Activated CD4-positive, alpha-beta memory T cell treated with anti-CD3 and anti-CD28 coated beads, Interleukin-2, amount 10 ng/mL, durations not matched to agents 7 days and 5 days (primary cell): ENCODE measurements at regions not wholly inside any gene's neighbourhood (a gene's known extent, or its start where the extent isn't known, plus 50 kb on each side); places are given as distances from the start of the nearest gene placed in this dataset.
"Not testable (repeated sequence)": the region's sequence is repeated elsewhere in the genome, so short reads cannot be mapped to it uniquely, and the experiment has no call there.

Source experiments
- CTCF ChIA-PET: fragments of 350-600 bp; sonication (Branson Sonifier 250); formaldehyde crosslinking; loops from one replicate; lab custom pipeline; 2021; ENCODE audit warnings: antibody characterized with exemption, inconsistent platforms; lab: Charles Lee
- POLR2A ChIA-PET: fragments of 350-600 bp; sonication (Branson Sonifier 250); formaldehyde crosslinking; loops from one replicate; lab custom pipeline; 2021; ENCODE audit warnings: antibody characterized with exemption; lab: Charles Lee
- DNase-seq: peaks from one replicate; pipeline ENCODE4 v3.0.0-alpha.2; 2020
- H3K27ac Mint-ChIP-seq: one replicate; pipeline ENCODE4 v1.8.0; 2021; ENCODE audit warnings: mild to moderate bottlenecking, mixed read lengths
- H3K27me3 Mint-ChIP-seq: one replicate; pipeline ENCODE4 v1.8.0; 2021; ENCODE audit warnings: mixed read lengths
- H3K36me3 Mint-ChIP-seq: one replicate; pipeline ENCODE4 v1.8.0; 2021; ENCODE audit warnings: low read depth, mixed read lengths
- H3K4me1 Mint-ChIP-seq: one replicate; pipeline ENCODE4 v1.8.0; 2021; ENCODE audit warnings: mixed read lengths
- H3K4me3 Mint-ChIP-seq: one replicate; pipeline ENCODE4 v1.8.0; 2021; ENCODE audit warnings: mild to moderate bottlenecking, mixed read lengths
- H3K9me3 Mint-ChIP-seq: one replicate; pipeline ENCODE4 v1.8.0; 2021; ENCODE audit warnings: mixed read lengths

- Mint-ChIP-seq H3K4me1 (no peaks in the 10 kb centered on the region), H3K36me3 (no peaks in the 10 kb centered on the region), H3K27ac (no peak overlapping the region), H3K9me3 (no peaks in the 10 kb centered on the region), H3K27me3 (no peaks in the 10 kb centered on the region), H3K4me3 (no peak overlapping the region)
- no peak for DNase-seq
- CTCF ChIA-PET = no interaction called here
- POLR2A ChIA-PET = no interaction called here
Observed at GRCh38 chr6:167664678-167665660, 161.7 kb upstream of the AFDN start.

DNA sequence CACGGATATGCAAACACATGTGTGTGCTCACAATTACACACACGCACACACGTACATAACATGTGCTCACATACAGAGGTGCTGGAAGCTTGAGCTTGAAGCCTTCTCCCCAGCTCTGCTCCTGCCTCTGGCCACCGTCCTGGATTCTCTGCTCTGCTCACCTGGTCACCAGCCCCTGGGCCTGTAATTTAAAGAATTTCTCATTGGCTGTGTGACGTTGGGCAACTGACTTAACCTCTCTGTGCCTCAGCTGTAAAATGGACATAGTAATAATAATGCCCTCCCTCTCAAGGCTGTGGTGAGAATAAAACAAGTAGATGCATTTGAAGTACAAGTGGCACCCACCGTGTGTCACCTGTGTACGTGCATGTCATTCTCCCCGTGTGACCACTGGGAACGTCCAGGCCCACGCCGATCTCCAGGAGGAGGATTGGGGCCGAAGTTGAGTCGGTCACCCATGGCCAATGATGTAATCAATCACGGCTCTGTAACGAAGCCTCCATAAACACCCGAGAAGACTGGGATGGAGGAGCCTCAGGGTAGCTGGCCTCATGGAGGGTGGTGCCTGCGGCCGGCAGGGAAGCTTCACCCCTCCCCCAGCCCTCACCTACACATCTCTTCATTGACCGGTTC is 160.9 kb upstream of the AFDN start:
- H3K4me3 Mint-ChIP-seq = no peak overlapping the region
- no peaks in the 10 kb centered on the region for H3K9me3 Mint-ChIP-seq
- H3K27ac Mint-ChIP-seq = no peak overlapping the region
- no peaks in the 10 kb centered on the region for H3K27me3 Mint-ChIP-seq
- no peaks in the 10 kb centered on the region for H3K36me3 Mint-ChIP-seq
- ChIA-PET CTCF (no interaction called here), POLR2A (no interaction called here)
- no peak for DNase-seq
- H3K4me1 Mint-ChIP-seq = no peaks in the 10 kb centered on the region

GRCh38 chr6:167666571-167667203 is 160.0 kb upstream of the AFDN start:
- Mint-ChIP-seq H3K27me3 (no peaks in the 10 kb centered on the region), H3K27ac (no peak overlapping the region), H3K9me3 (peaks cover 8% of the 10 kb centered on the region), H3K4me3 (no peak overlapping the region), H3K36me3 (peaks cover 5% of the 10 kb centered on the region), H3K4me1 (no peaks in the 10 kb centered on the region)
- POLR2A ChIA-PET = no interaction called here
- DNase-seq = no peak
- CTCF ChIA-PET = no interaction called here

GRCh38 chr6:167667204-167668018 is 159.3 kb upstream of the AFDN start:
- Mint-ChIP-seq H3K4me3 (no peak overlapping the region), H3K4me1 (no peaks in the 10 kb centered on the region), H3K27ac (no peak overlapping the region), H3K27me3 (no peaks in the 10 kb centered on the region), H3K36me3 (peaks cover 7% of the 10 kb centered on the region), H3K9me3 (peaks cover 15% of the 10 kb centered on the region)
- DNase-seq = no peak
- ChIA-PET POLR2A (no interaction called here), CTCF (no interaction called here)

DNA sequence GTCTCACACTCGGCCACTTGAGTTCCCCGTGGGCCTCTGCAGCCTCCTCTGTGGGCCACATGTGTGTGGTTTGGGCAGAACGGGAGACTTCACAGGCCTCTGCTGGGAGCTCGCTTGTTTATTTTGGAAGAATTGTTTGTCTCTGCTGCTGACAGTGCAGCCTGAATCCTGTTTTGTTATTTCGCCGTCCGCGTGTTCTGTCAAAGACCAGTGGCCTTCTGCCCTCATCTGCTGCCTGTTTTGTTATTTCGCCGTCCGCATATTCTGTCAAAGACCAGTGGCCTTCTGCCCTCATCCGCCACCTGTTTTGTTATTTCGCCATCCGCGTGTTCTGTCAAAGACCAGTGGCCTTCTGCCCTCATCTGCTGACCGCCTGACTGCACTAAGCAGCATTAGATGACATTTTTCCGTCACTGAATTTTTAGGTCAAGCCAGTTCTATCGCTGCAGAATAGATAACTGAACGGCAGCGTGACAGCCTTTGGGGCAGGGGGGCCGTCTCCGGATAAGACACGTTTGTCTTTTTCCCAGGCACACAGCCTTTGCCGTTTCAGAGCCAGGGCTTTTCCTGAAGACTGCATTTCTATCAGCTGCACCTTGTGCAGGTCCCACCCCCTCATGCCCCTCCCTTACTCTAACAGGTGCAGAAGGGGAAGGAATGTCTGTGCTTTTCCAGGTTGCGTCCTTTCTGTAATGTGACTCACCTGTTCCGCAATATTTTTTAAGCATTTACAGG is 158.5 kb upstream of the AFDN start:
- ChIA-PET CTCF (no interaction called here), POLR2A (no interaction called here)
- H3K36me3 Mint-ChIP-seq = peaks cover 10% of the 10 kb centered on the region
- no peak overlapping the region for H3K4me3 Mint-ChIP-seq
- no peak for DNase-seq
- H3K27me3 Mint-ChIP-seq = no peaks in the 10 kb centered on the region
- H3K9me3 Mint-ChIP-seq = peaks cover 18% of the 10 kb centered on the region
- H3K4me1 Mint-ChIP-seq = no peaks in the 10 kb centered on the region
- H3K27ac Mint-ChIP-seq = no peak overlapping the region

DNA sequence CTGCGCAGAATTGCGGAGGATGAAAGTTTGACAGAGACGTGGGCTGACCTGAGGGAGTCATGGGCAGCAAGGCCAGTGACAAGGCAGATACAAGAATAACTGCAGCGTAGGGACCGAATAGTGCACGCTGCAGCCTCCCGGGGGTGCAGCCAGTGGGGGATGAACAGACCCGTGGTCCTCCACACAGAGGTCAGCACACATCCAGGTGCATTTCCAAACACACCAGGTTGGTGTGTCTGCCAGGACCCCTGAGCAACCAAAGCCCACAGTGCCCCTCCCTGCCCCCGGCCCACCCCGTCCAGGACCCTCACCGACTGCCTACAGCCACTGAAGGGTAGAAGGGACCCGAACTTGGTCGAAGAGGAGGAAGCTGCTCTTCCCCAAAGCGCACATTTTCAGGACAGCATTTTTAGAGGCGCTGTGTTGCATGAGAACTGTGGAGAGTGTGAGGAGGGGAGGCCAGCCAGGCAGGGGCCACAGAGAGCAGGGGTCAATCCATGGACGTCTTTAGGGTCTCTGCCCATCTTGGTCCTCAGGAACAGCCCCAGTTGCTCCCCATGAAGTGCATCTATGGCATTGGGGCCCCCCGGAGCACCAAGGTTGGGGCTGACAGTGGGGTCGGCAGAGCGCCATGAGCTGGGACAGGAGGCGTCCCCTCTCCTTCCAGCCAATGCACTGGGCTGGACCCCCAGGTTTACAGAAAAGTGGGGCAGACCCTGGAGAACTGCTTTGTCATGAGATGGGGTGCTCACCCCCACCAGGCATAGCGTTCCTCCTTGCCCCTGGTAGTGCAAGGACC is 157.8 kb upstream of the AFDN start:
- Mint-ChIP-seq H3K9me3 (peaks cover 18% of the 10 kb centered on the region), H3K4me1 (no peaks in the 10 kb centered on the region), H3K36me3 (peaks cover 10% of the 10 kb centered on the region), H3K27me3 (no peaks in the 10 kb centered on the region), H3K4me3 (no peak overlapping the region), H3K27ac (no peak overlapping the region)
- ChIA-PET POLR2A (no interaction called here), CTCF (no interaction called here)
- DNase-seq = no peak

DNA sequence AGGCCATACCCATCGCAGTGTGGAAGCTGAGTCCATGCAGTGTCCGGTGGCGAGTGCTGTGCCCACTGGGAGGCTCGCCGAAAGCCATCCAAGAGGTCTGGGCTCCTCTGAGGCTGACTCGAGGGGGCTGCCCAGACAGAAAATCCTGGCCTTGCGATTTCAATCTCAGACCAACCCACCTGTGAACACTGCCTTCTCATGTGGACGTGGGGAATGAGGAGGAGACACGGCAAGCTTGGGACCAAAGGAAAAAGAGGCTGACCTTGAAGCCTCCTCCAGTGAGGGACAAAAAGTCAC is 157.2 kb upstream of the AFDN start:
- POLR2A ChIA-PET = no interaction called here
- CTCF ChIA-PET = no interaction called here

GRCh38 chr6:167669870-167670802 is 156.6 kb upstream of the AFDN start:
- H3K9me3 Mint-ChIP-seq = peaks cover 18% of the 10 kb centered on the region
- no peak overlapping the region for H3K4me3 Mint-ChIP-seq
- ChIA-PET CTCF (no interaction called here), POLR2A (no interaction called here)
- H3K27me3 Mint-ChIP-seq = peaks cover 7% of the 10 kb centered on the region
- H3K36me3 Mint-ChIP-seq = peaks cover 10% of the 10 kb centered on the region
- no peak overlapping the region for H3K27ac Mint-ChIP-seq
- no peak for DNase-seq
- H3K4me1 Mint-ChIP-seq = no peaks in the 10 kb centered on the region

More for the DNA sequence above, 157.2 kb upstream of the AFDN start:
- peaks cover 10% of the 10 kb centered on the region for H3K36me3 Mint-ChIP-seq
- peaks cover 3% of the 10 kb centered on the region for H3K27me3 Mint-ChIP-seq
- no peak overlapping the region for H3K4me3 Mint-ChIP-seq
- DNase-seq = no peak
- H3K4me1 Mint-ChIP-seq = no peaks in the 10 kb centered on the region
- H3K27ac Mint-ChIP-seq = no peak overlapping the region
- H3K9me3 Mint-ChIP-seq = peaks cover 18% of the 10 kb centered on the region

- H3K4me3 Mint-ChIP-seq = no peak overlapping the region
- no peak overlapping the region for H3K27ac Mint-ChIP-seq
- peaks cover 14% of the 10 kb centered on the region for H3K27me3 Mint-ChIP-seq
- POLR2A ChIA-PET = no interaction called here
- H3K9me3 Mint-ChIP-seq = peaks cover 18% of the 10 kb centered on the region
- no peaks in the 10 kb centered on the region for H3K4me1 Mint-ChIP-seq
- DNase-seq = no peak
- peaks cover 10% of the 10 kb centered on the region for H3K36me3 Mint-ChIP-seq
- CTCF ChIA-PET = no interaction called here
Observed at GRCh38 chr6:167670938-167671338, 155.8 kb upstream of the AFDN start.

GRCh38 chr6:167671379-167671976 is 155.2 kb upstream of the AFDN start:
- H3K36me3 Mint-ChIP-seq, CTCF ChIA-PET: not testable (repeated sequence)

More at GRCh38 chr6:167671379-167671976, 155.2 kb upstream of the AFDN start:
- H3K4me3 Mint-ChIP-seq, POLR2A ChIA-PET, H3K4me1 Mint-ChIP-seq, H3K27ac Mint-ChIP-seq, DNase-seq: not testable (repeated sequence)
- Mint-ChIP-seq H3K27me3 (peaks cover 19% of the 10 kb centered on the region), H3K9me3 (peaks cover 18% of the 10 kb centered on the region)
